ENCODE measurements at regions not wholly inside any gene's neighbourhood (a gene's known extent, or its start where the extent isn't known, plus 50 kb on each side); places are given as distances from the start of the nearest gene placed in this dataset.

DNA sequence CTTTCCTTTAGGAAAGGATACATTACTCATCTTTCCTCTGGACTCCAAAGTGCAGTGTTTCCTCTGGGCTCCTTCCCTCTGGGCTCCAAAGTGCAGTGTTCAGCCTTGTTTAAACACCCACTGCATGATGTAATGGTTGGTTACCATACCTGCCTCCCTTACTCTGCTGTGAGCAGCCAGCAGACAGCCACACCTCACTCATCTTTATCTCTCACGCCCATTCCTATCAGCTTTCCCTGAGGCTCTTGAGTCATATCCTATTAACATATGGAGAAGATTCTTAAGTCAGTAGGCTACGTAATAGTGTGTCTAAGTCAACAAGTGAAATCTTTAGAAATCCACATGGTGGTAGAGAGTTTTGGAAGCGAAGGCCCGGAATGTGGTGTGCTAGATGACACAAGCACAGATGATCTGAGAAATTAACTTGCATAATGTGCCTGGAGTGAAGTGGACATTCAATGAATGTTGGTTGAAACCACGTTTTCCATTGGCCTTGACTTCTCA, 97.2 kb upstream of the CTNNB1 start (continued):
- no peak for TF ChIP-seq ZBTB7A (IDR thresholded peaks at IDR 0.05; ENCODE audit: borderline replicate concordance, control insufficient read depth, low read depth, low read length)
- no peak for TF ChIP-seq SAP30 (IDR thresholded peaks at IDR 0.05; ENCODE audit: borderline replicate concordance, insufficient read depth, low read depth, low read length, poor library complexity, severe bottlenecking)
- TF ChIP-seq CREM (IDR thresholded peaks at IDR 0.05; ENCODE audit: low read depth), result peak; percentile 61
- TF ChIP-seq KLF16 (IDR thresholded peaks at IDR 0.05), result no peak
- TF ChIP-seq, protein P1, sequence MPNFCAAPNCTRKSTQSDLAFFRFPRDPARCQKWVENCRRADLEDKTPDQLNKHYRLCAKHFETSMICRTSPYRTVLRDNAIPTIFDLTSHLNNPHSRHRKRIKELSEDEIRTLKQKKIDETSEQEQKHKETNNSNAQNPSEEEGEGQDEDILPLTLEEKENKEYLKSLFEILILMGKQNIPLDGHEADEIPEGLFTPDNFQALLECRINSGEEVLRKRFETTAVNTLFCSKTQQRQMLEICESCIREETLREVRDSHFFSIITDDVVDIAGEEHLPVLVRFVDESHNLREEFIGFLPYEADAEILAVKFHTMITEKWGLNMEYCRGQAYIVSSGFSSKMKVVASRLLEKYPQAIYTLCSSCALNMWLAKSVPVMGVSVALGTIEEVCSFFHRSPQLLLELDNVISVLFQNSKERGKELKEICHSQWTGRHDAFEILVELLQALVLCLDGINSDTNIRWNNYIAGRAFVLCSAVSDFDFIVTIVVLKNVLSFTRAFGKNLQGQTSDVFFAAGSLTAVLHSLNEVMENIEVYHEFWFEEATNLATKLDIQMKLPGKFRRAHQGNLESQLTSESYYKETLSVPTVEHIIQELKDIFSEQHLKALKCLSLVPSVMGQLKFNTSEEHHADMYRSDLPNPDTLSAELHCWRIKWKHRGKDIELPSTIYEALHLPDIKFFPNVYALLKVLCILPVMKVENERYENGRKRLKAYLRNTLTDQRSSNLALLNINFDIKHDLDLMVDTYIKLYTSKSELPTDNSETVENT (CRISPR knock-in tag; IDR thresholded peaks at IDR 0.05), result no peak
- peak; percentile 92 for TF ChIP-seq ZEB2 (IDR thresholded peaks at IDR 0.05)
- TF ChIP-seq ELF1 (tag; IDR thresholded peaks at IDR 0.05), result no peak
- TF ChIP-seq, protein P2, sequence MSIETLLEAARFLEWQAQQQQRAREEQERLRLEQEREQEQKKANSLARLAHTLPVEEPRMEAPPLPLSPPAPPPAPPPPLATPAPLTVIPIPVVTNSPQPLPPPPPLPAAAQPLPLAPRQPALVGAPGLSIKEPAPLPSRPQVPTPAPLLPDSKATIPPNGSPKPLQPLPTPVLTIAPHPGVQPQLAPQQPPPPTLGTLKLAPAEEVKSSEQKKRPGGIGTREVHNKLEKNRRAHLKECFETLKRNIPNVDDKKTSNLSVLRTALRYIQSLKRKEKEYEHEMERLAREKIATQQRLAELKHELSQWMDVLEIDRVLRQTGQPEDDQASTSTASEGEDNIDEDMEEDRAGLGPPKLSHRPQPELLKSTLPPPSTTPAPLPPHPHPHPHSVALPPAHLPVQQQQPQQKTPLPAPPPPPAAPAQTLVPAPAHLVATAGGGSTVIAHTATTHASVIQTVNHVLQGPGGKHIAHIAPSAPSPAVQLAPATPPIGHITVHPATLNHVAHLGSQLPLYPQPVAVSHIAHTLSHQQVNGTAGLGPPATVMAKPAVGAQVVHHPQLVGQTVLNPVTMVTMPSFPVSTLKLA (conservative IDR thresholded peaks at IDR 0.05), result 0 out of 4 replicates have a peak, but pooled peaks of 1 of the 2 experiments have one; percentile 18
- peak; percentile 85 for TF ChIP-seq FOSL1 (tag; conservative IDR thresholded peaks at IDR 0.05)
- TF ChIP-seq, protein P3, sequence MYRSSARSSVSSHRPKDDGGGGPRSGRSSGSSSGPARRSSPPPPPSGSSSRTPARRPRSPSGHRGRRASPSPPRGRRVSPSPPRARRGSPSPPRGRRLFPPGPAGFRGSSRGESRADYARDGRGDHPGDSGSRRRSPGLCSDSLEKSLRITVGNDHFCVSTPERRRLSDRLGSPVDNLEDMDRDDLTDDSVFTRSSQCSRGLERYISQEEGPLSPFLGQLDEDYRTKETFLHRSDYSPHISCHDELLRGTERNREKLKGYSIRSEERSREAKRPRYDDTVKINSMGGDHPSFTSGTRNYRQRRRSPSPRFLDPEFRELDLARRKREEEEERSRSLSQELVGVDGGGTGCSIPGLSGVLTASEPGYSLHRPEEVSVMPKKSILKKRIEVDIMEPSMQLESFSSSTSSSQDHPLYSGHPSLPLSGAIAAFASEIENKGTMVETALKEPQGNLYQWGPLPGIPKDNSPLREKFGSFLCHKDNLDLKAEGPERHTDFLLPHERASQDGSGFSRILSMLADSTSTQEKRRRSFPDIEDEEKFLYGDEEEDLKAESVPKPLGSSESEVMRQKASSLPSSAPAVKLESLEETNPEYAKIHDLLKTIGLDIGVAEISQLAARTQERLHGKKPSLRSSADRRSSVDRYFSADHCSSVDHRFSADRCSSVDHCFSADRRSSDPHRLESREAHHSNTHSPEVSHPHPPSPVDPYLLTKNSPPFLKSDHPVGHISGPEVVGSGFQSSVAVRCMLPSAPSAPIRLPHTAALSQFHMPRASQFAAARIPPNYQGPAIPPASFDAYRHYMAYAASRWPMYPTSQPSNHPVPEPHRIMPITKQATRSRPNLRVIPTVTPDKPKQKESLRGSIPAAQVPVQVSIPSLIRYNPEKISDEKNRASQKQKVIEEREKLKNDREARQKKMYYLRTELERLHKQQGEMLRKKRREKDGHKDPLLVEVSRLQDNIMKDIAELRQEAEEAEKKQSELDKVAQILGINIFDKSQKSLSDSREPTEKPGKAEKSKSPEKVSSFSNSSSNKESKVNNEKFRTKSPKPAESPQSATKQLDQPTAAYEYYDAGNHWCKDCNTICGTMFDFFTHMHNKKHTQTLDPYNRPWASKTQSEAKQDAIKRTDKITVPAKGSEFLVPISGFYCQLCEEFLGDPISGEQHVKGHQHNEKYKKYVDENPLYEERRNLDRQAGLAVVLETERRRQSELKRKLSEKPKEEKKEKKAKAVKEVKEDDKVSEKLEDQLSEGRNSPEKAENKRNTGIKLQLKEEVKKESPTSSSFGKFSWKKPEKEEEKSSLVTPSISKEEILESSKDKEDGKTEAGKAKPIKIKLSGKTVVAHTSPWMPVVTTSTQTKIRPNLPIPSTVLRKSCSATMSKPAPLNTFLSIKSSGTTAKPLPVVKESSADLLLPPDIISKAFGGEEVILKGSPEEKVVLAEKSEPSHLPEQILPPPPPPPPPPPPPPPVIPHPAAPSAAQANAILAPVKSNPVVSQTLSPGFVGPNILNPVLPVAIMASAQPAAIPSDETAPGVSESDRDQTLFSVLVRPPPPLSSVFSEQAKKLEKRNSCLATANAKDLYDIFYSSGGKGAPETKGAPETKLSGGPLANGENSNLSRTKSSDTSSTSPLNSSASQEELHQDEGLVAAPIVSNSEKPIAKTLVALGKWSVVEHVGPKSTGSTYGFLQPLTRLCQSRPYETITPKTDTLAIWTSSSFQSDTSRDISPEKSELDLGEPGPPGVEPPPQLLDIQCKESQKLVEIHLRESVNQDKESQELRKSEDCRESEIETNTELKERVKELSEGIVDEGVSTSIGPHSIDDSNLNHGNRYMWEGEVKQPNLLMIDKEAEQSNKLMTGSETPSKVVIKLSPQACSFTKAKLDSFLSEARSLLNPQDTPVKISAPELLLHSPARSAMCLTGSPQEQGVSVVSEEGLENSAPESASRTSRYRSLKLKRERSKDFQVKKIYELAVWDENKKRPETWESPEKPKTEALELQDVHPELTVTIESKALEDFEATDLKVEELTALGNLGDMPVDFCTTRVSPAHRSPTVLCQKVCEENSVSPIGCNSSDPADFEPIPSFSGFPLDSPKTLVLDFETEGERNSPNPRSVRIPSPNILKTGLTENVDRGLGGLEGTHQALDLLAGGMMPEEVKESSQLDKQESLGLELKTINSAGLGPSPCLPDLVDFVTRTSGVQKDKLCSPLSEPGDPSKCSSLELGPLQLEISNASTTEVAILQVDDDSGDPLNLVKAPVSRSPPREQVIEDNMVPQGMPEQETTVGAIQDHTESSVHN (IDR thresholded peaks at IDR 0.05; ENCODE audit: borderline replicate concordance in 1 of 2, low read depth in 1 of 2), result no peak; a peak in 1 of 4 replicates
